DOHH2 (cell line): ENCODE measurements at regions not wholly inside any gene's neighbourhood (a gene's known extent, or its start where the extent isn't known, plus 50 kb on each side); places are given as distances from the start of the nearest gene placed in this dataset.

Experiments
- H3F3A ChIP-seq: fragments of 200-600 bp; sonication (generic), shearing (Covaris generic); 2 replicates; pipeline ENCODE4 v1.6.0; 2016; ENCODE audit warnings: antibody characterized with exemption, mild to moderate bottlenecking; ENCODE audit not compliant: control insufficient read depth, insufficient read depth
- H3K27ac ChIP-seq: fragments of 200-600 bp; sonication (generic); 2 replicates; pipeline ENCODE4 v1.5.1; 2014; ENCODE audit warnings: low read depth, mild to moderate bottlenecking, low read length, moderate library complexity
- H3K27me3 ChIP-seq: fragments of 200-600 bp; sonication (generic); 2 replicates; pipeline ENCODE4 v1.6.1; 2014; ENCODE audit warnings: mild to moderate bottlenecking, low read length, mixed read lengths; ENCODE audit not compliant: control insufficient read depth
- H3K36me3 ChIP-seq: fragments of 200-600 bp; sonication (generic); 2 replicates; pipeline ENCODE4 v1.6.1; 2014; ENCODE audit warnings: mild to moderate bottlenecking, low read length, moderate library complexity, mixed read lengths; ENCODE audit not compliant: control insufficient read depth
- H3K4me1 ChIP-seq: fragments of 200-600 bp; sonication (generic); 2 replicates; pipeline ENCODE4 v1.6.1; 2014; ENCODE audit warnings: mild to moderate bottlenecking, low read length, mixed read lengths; ENCODE audit not compliant: control insufficient read depth
- H3K4me2 ChIP-seq: fragments of 200-600 bp; sonication (generic); 2 replicates; pipeline ENCODE4 v1.6.0; 2014; ENCODE audit warnings: mild to moderate bottlenecking, low read length, moderate library complexity
- H3K4me3 ChIP-seq: fragments of 200-600 bp; sonication (generic); 2 replicates; pipeline ENCODE4 v1.5.1; 2014; ENCODE audit warnings: mild to moderate bottlenecking, low read length, mixed read lengths
- H3K79me2 ChIP-seq: fragments of 200-600 bp; sonication (generic); 2 replicates; pipeline ENCODE4 v1.6.1; 2014; ENCODE audit warnings: mild to moderate bottlenecking, low read length, mixed read lengths; ENCODE audit not compliant: control insufficient read depth
- H3K9me2 ChIP-seq: fragments of 200-600 bp; sonication (generic); replicated peaks from 2 replicates; pipeline ENCODE4 v1.6.1; 2014; ENCODE audit warnings: mild to moderate bottlenecking, low read length, mixed read lengths; ENCODE audit not compliant: control insufficient read depth
- H3K9me3 ChIP-seq: fragments of 200-600 bp; sonication (generic); 2 replicates; pipeline ENCODE4 v1.6.1; 2014; ENCODE audit warnings: antibody characterized with exemption, low read length, mixed read lengths; ENCODE audit not compliant: control insufficient read depth, insufficient read depth
- H4K20me1 ChIP-seq: fragments of 200-600 bp; sonication (generic); 2 replicates; pipeline ENCODE4 v1.6.0; 2014; ENCODE audit warnings: low read depth, mild to moderate bottlenecking, antibody characterized with exemption, low read length, moderate library complexity; ENCODE audit not compliant: control insufficient read depth, insufficient read depth
- CTCF ChIP-seq: fragments of 200-600 bp; sonication (generic); IDR thresholded peaks from one replicate; pipeline ENCODE4 v1.5.1; 2014; ENCODE audit warnings: antibody characterized with exemption, mild to moderate bottlenecking, low read depth, low read length; ENCODE audit not compliant: poor library complexity, severe bottlenecking
- EZH2phosphoT487 ChIP-seq: fragments of 200-600 bp; sonication (generic); IDR thresholded peaks from 2 replicates; pipeline ENCODE4 v1.6.1; 2017; ENCODE audit warnings: borderline replicate concordance, mild to moderate bottlenecking, antibody characterized with exemption, low read length, moderate library complexity, mixed read lengths

DNA sequence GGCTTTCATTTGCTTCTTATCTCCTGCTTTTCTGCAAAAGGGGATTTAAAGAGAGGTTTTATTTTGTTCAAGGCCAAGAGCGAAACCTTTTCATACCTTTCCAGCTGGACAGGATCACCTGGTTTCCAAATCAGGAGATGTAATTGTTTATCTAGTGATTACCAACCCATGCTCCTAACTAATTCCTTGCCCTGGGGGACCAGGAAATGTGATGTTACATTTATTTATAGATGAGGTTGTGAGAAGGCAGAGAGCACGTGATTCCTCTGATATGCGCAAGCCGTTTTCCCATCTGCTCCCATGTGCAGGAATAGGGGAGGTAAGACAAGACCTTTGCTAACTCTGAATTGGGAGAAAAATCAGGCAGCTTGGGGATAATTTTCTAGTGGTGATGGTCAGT, 507.2 kb upstream of the LARGE1 start:
- H4K20me1 ChIP-seq: no peaks in the 10 kb centered on the region
- H3K36me3 ChIP-seq: no peaks in the 10 kb centered on the region
- no peak overlapping the region for H3K4me3 ChIP-seq
- H3K9me2 ChIP-seq: no peaks in the 10 kb centered on the region
- no peaks in the 10 kb centered on the region for H3K79me2 ChIP-seq
- no peaks in the 10 kb centered on the region for H3F3A ChIP-seq
- no peak overlapping the region for H3K4me2 ChIP-seq
- H3K27ac ChIP-seq: no peak overlapping the region
- no peaks in the 10 kb centered on the region for H3K9me3 ChIP-seq
- no peaks in the 10 kb centered on the region for H3K4me1 ChIP-seq
- TF ChIP-seq EZH2phosphoT487 (no peak), CTCF (no peak)
- no peaks in the 10 kb centered on the region for H3K27me3 ChIP-seq

- H3K9me3 ChIP-seq: no peaks in the 10 kb centered on the region
- H3K36me3 ChIP-seq: no peaks in the 10 kb centered on the region
- H3K4me2 ChIP-seq: no peak overlapping the region
- H3K4me3 ChIP-seq: no peak overlapping the region
- H3K9me2 ChIP-seq: no peaks in the 10 kb centered on the region
- H3F3A ChIP-seq: no peaks in the 10 kb centered on the region
- no peaks in the 10 kb centered on the region for H4K20me1 ChIP-seq
- no peaks in the 10 kb centered on the region for H3K4me1 ChIP-seq
- TF ChIP-seq CTCF (no peak), EZH2phosphoT487 (no peak)
- H3K27ac ChIP-seq: no peak overlapping the region
- no peaks in the 10 kb centered on the region for H3K27me3 ChIP-seq
- H3K79me2 ChIP-seq: no peaks in the 10 kb centered on the region
Measured at GRCh38 chr22:34427841-34428240, 507.6 kb upstream of the LARGE1 start.

DNA sequence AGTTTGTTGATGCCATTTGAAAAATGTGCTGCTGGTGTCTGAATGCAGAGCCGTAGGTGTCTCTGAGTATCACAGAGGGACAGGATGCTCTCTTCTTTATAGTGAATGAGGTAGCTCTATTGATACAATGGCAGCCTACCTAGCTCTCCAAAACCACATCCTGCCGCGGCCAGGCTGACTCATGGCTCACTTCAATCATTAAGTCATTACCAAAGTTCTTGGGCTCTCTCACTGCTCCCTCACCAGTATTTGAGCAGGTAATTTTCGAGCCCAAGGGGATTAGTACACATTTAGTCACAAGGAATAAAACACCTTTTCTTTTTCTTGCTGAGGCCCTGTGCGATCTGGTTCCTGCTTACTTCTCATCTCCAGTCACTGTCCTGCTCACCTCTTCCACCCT, 509.0 kb upstream of the LARGE1 start:
- Histone ChIP-seq H3K9me3 (no peaks in the 10 kb centered on the region), H3K27ac (no peak overlapping the region), H4K20me1 (no peaks in the 10 kb centered on the region), H3K9me2 (no peaks in the 10 kb centered on the region), H3K27me3 (no peaks in the 10 kb centered on the region), H3K4me1 (no peaks in the 10 kb centered on the region), H3K4me3 (no peak overlapping the region), H3K36me3 (no peaks in the 10 kb centered on the region), H3K79me2 (no peaks in the 10 kb centered on the region), H3K4me2 (no peak overlapping the region), H3F3A (no peaks in the 10 kb centered on the region)
- no peak for TF ChIP-seq CTCF
- no peak for TF ChIP-seq EZH2phosphoT487

DNA sequence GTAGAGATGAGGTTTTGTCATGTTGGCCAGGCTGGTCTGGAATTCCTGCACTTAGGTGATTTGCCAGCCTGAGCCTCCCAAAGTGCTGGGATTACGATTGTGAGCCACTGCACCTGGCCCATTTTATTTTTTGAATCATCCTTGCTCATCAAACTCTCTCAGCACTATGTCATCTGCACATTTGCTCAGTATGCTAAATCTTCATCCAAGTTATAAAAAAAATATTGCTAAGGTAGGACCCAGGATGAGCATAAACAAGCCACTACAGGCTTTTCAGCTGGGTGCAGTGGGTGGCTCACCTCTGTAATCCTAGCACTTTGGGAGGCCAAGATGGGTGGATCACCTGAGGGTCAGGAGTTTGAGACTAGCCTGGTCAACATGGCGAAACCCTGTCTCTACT, 510.1 kb upstream of the LARGE1 start:
- Histone ChIP-seq H3K9me2 (no peaks in the 10 kb centered on the region), H3F3A (no peaks in the 10 kb centered on the region), H3K27ac (no peak overlapping the region), H3K36me3 (no peaks in the 10 kb centered on the region), H3K4me1 (no peaks in the 10 kb centered on the region), H3K4me3 (no peak overlapping the region), H3K9me3 (no peaks in the 10 kb centered on the region), H3K79me2 (no peaks in the 10 kb centered on the region), H3K27me3 (no peaks in the 10 kb centered on the region), H4K20me1 (no peaks in the 10 kb centered on the region), H3K4me2 (no peak overlapping the region)
- TF ChIP-seq EZH2phosphoT487 (no peak), CTCF (no peak)
